CD4-positive, alpha-beta T cell (primary cell): ENCODE measurements at regions not wholly inside any gene's neighbourhood (a gene's known extent, or its start where the extent isn't known, plus 50 kb on each side); places are given as distances from the start of the nearest gene placed in this dataset.

Source experiments
- ATAC-seq: fragments of 200-7000 bp; cut with Tn5 transposase; one replicate; pipeline ENCODE4 v1.10.0; 2022; ENCODE audit warnings: mild to moderate bottlenecking; ENCODE audit not compliant: poor library complexity
- CTCF ChIA-PET: fragments of 350-600 bp; sonication (Branson Sonifier 250); formaldehyde crosslinking; loops from one replicate; lab custom pipeline; 2021; ENCODE audit warnings: antibody characterized with exemption, inconsistent platforms; lab: Charles Lee
- POLR2A ChIA-PET: fragments of 350-600 bp; sonication (Branson Sonifier 250); formaldehyde crosslinking; loops from one replicate; lab custom pipeline; 2021; ENCODE audit warnings: antibody characterized with exemption, inconsistent platforms; lab: Charles Lee
- DNase-seq, 14 experiments: peaks; one replicate each; pipeline ENCODE4 v3.0.0-alpha.2; 2013 to 2020; ENCODE audit warnings: mixed read lengths in 2 of 14
- H3K27ac ChIP-seq, 2 donors: one replicate each; pipeline versions ENCODE4 v1.5.1 to v1.7.0; 2013; ENCODE audit warnings: low read length in 2 of 2, low read depth in 1 of 2, mild to moderate bottlenecking in 1 of 2
- H3K27me3 ChIP-seq, 2 experiments: 1 replicate in 1 of 2; 2 replicates in 1 of 2; pipeline versions ENCODE4 v1.6.1 to v1.7.0; 2013; ENCODE audit warnings: low read length in 2 of 2, control low read depth in 1 of 2, mild to moderate bottlenecking in 1 of 2, moderate library complexity in 1 of 2; ENCODE audit not compliant: insufficient read depth in 2 of 2, control insufficient read depth in 1 of 2
- H3K36me3 ChIP-seq: one replicate; pipeline ENCODE4 v1.6.1; 2013; ENCODE audit warnings: low read length, control low read depth; ENCODE audit not compliant: insufficient read depth
- H3K4me1 ChIP-seq: one replicate; pipeline ENCODE4 v1.6.1; 2013; ENCODE audit warnings: low read length, control low read depth; ENCODE audit not compliant: insufficient read depth
- H3K4me3 ChIP-seq: one replicate; pipeline ENCODE4 v1.5.1; 2013; ENCODE audit warnings: mild to moderate bottlenecking, low read length, moderate library complexity
- H3K9me3 ChIP-seq, 2 experiments: 1 replicate in 1 of 2; 2 replicates in 1 of 2; pipeline versions ENCODE4 v1.6.1 to v1.7.0; 2013; ENCODE audit warnings: low read length in 2 of 2, mild to moderate bottlenecking in 2 of 2, control low read depth in 1 of 2, moderate library complexity in 1 of 2; ENCODE audit not compliant: control insufficient read depth in 1 of 2, insufficient read depth in 1 of 2
- H3K27ac Mint-ChIP-seq: one replicate; pipeline ENCODE4 v1.8.0; 2020; ENCODE audit warnings: mixed read lengths
- H3K27me3 Mint-ChIP-seq: one replicate; pipeline ENCODE4 v1.8.0; 2021; ENCODE audit warnings: mixed read lengths
- H3K36me3 Mint-ChIP-seq: one replicate; pipeline ENCODE4 v1.8.0; 2021; ENCODE audit warnings: low read depth, mixed read lengths
- H3K4me1 Mint-ChIP-seq: one replicate; pipeline ENCODE4 v1.8.0; 2021; ENCODE audit warnings: low read depth, mixed read lengths
- H3K4me3 Mint-ChIP-seq: one replicate; pipeline ENCODE4 v1.8.0; 2020; ENCODE audit warnings: mild to moderate bottlenecking, mixed read lengths
- H3K9me3 Mint-ChIP-seq: one replicate; pipeline ENCODE4 v1.8.0; 2020; ENCODE audit warnings: mixed read lengths
- intact Hi-C, 2 experiments: fragments of 100-400 bp; cut with DNase I in 1 of 2; cut with micrococcal nuclease in 1 of 2; formaldehyde crosslinking; loops; one replicate each; pipeline versions ENCODE4 v1.15.1 to v1.9.0; 2023 to 2025; cut with DNase I, micrococcal nuclease
- TF ChIP-seq, protein P1 (sequence below): fragments of 200-600 bp; IDR thresholded peaks from one replicate; pipeline ENCODE4 v1.8.0; 2022; ENCODE audit warnings: antibody characterized with exemption, mild to moderate bottlenecking

DNA sequence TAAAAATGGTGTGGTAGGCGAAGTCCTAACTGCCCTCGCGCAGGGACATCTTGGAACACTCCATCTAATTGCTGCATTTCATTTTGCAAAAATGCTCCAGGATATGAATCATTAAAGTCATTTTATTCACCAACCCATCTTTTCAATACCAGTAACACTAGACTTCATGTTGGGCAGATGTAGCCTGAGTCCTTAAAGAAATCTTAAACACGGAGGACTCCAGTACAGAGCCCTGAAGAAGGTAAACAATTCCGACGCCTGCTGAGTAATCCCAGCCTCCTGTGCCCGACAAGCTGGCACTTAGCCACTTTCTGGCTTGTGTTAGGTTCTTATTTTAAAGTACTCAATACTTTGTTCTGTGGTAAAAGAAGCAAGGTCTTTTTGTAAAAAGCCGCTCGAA is 58.0 kb upstream of the IRS2 start:
- H3K36me3 Mint-ChIP-seq = no peaks in the 10 kb centered on the region
- Histone ChIP-seq H3K9me3 (no peaks in the 10 kb centered on the region), H3K4me3 (no peak overlapping the region), H3K27ac (no peak overlapping the region), H3K36me3 (no peaks in the 10 kb centered on the region), H3K27me3 (peaks cover 8 to 15% of the 10 kb centered on the region in 2 experiments), H3K4me1 (no peaks in the 10 kb centered on the region)
- no peak overlapping the region for H3K4me3 Mint-ChIP-seq
- no peak overlapping the region for H3K27ac Mint-ChIP-seq
- intact Hi-C loops = no loop called here
- ATAC-seq (no peak), DNase-seq (no peak)
- POLR2A ChIA-PET = no interaction called here
- H3K9me3 Mint-ChIP-seq = no peaks in the 10 kb centered on the region
- TF ChIP-seq, protein P1, sequence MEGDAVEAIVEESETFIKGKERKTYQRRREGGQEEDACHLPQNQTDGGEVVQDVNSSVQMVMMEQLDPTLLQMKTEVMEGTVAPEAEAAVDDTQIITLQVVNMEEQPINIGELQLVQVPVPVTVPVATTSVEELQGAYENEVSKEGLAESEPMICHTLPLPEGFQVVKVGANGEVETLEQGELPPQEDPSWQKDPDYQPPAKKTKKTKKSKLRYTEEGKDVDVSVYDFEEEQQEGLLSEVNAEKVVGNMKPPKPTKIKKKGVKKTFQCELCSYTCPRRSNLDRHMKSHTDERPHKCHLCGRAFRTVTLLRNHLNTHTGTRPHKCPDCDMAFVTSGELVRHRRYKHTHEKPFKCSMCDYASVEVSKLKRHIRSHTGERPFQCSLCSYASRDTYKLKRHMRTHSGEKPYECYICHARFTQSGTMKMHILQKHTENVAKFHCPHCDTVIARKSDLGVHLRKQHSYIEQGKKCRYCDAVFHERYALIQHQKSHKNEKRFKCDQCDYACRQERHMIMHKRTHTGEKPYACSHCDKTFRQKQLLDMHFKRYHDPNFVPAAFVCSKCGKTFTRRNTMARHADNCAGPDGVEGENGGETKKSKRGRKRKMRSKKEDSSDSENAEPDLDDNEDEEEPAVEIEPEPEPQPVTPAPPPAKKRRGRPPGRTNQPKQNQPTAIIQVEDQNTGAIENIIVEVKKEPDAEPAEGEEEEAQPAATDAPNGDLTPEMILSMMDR = no peak
- CTCF ChIA-PET = no interaction called here
- H3K4me1 Mint-ChIP-seq = no peaks in the 10 kb centered on the region
- peaks cover 58% of the 10 kb centered on the region for H3K27me3 Mint-ChIP-seq

DNA sequence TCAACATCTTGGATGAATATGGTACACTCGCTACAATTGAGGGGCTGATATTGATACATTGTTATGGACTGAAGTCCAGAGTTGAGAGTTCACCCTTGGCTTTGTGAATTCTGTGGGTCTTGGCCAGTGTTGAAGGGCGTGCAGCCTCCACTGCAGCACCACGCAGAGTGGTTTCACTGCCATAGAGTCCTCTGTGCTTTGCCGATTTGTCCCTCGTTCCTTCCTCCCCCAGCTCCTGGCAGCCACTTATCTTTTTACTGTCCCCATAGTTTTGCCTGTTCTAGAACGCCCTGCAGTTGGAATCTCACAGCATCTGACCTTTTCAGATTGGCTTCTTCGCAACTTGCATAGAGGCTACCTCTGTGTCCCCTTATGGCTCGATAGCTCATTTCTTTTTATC is 57.3 kb upstream of the IRS2 start:
- no peaks in the 10 kb centered on the region for H3K36me3 Mint-ChIP-seq
- Histone ChIP-seq H3K27ac (no peak overlapping the region), H3K4me1 (no peaks in the 10 kb centered on the region), H3K4me3 (no peak overlapping the region), H3K36me3 (no peaks in the 10 kb centered on the region), H3K9me3 (no peaks in the 10 kb centered on the region), H3K27me3 (peaks cover 8 to 18% of the 10 kb centered on the region in 2 experiments)
- intact Hi-C loops = no loop called here
- POLR2A ChIA-PET = no interaction called here
- H3K27ac Mint-ChIP-seq = no peak overlapping the region
- ATAC-seq = no peak
- no peaks in the 10 kb centered on the region for H3K9me3 Mint-ChIP-seq
- CTCF ChIA-PET = no interaction called here
- no peak for DNase-seq
- no peak overlapping the region for H3K4me3 Mint-ChIP-seq
- no peaks in the 10 kb centered on the region for H3K4me1 Mint-ChIP-seq
- TF ChIP-seq, protein P1 = no peak
- peaks cover 63% of the 10 kb centered on the region for H3K27me3 Mint-ChIP-seq

DNA sequence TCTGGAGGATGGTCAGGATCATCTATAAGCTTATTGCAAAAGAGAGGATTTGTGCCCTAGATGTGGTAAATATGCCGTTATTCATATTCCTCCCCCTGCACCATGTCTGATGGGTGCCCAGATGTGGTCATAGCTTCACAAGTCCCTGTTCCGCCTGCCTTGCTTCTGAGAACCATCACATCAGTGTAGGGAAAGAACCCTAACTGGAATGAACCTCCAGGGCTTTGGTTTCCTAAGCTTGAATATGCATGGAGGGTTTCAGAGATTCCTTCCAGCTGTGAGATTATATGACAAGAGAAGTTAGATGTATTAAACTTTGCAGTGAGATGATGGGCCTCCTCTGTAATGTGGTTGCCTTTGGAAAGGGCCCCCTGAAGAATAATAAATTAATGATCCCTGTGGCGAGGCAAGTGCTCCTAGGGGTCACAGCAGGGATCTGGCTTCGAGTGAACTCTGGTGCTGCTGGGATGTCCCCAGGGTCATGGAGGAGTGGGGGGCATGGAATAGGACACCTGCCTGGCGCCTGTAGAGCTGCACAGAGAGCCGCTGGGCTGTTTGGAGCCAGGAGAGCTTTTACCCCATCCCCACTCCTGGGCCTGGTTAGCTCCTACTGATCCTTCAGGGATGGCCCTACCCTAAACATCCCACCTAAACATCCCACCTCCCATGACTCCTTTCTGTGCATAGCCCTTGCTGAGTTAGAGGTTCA is 56.0 kb upstream of the IRS2 start:
- Histone ChIP-seq H3K27ac (no peak overlapping the region), H3K36me3 (no peaks in the 10 kb centered on the region), H3K4me3 (no peak overlapping the region), H3K27me3 (peaks cover 8 to 13% of the 10 kb centered on the region in 2 experiments), H3K4me1 (no peaks in the 10 kb centered on the region), H3K9me3 (no peaks in the 10 kb centered on the region)
- TF ChIP-seq, protein P1 = no peak
- peaks cover 59% of the 10 kb centered on the region for H3K27me3 Mint-ChIP-seq
- no peaks in the 10 kb centered on the region for H3K4me1 Mint-ChIP-seq
- DNase-seq (no peak), ATAC-seq (no peak)
- CTCF ChIA-PET = no interaction called here
- no peaks in the 10 kb centered on the region for H3K36me3 Mint-ChIP-seq
- H3K9me3 Mint-ChIP-seq = no peaks in the 10 kb centered on the region
- POLR2A ChIA-PET = no interaction called here
- intact Hi-C loops = no loop called here
- H3K4me3 Mint-ChIP-seq = no peak overlapping the region
- H3K27ac Mint-ChIP-seq = no peak overlapping the region
